IMR-90 (cell line): ENCODE measurements at regions not wholly inside any gene's neighbourhood (a gene's known extent, or its start where the extent isn't known, plus 50 kb on each side); places are given as distances from the start of the nearest gene placed in this dataset.

ENCODE experiments used
- ATAC-seq: fragments of 200-7000 bp; cut with Tn5 transposase; 2 replicates; pipeline ENCODE4 v1.9.1; 2020; ENCODE audit warnings: low read depth, mild to moderate bottlenecking, moderate library complexity
- BruUV-seq: library from RNA; stranded (reverse); fragments of 400-500 nt; replicated peaks from 2 replicates; lab custom pipeline; 2021; lab: Mats Ljungman, UMichigan
- CTCF ChIA-PET: fragments of 300-600 bp; formaldehyde crosslinking; extraction: SDS; loops from one replicate; lab custom pipeline; 2021; ENCODE audit warnings: antibody characterized with exemption; lab: Yijun Ruan, JAX
- POLR2A ChIA-PET: fragments of 300-600 bp; sonication (Branson Sonifier 250); formaldehyde crosslinking; loops from one replicate; lab custom pipeline; 2022; ENCODE audit warnings: antibody characterized with exemption; ENCODE audit not compliant: unreplicated experiment; lab: Charles Lee
- DNase-seq: peaks from one replicate; pipeline ENCODE4 v3.0.0; 2013
- H2AFZ ChIP-seq: replicated peaks from 2 replicates; pipeline ENCODE3; 2013; ENCODE audit warnings: low read length, mild to moderate bottlenecking; ENCODE audit not compliant: poor library complexity
- H2AK5ac ChIP-seq: 2 replicates; pipeline ENCODE4 v1.6.1; 2013; ENCODE audit warnings: low read depth, low read length, inconsistent platforms
- H2AK9ac ChIP-seq: replicated peaks from 2 replicates; pipeline ENCODE3; 2013; ENCODE audit warnings: mild to moderate bottlenecking, low read depth, low read length, moderate library complexity; ENCODE audit not compliant: poor library complexity
- H2BK120ac ChIP-seq: 2 replicates; pipeline ENCODE4 v1.6.1; 2013; ENCODE audit warnings: low read depth, low read length, inconsistent platforms
- H2BK15ac ChIP-seq: 3 replicates; pipeline ENCODE4 v1.6.1; 2013; ENCODE audit warnings: low read depth, low read length, inconsistent platforms
- H2BK20ac ChIP-seq: 2 replicates; pipeline ENCODE4 v1.6.1; 2013; ENCODE audit warnings: low read depth, mild to moderate bottlenecking, inconsistent platforms, low read length, moderate library complexity
- H2BK5ac ChIP-seq: 2 replicates; pipeline ENCODE4 v1.6.1; 2013; ENCODE audit warnings: mild to moderate bottlenecking, low read depth, low read length, inconsistent platforms; ENCODE audit not compliant: poor library complexity, severe bottlenecking
- H3K14ac ChIP-seq: replicated peaks from 2 replicates; pipeline ENCODE4 v1.6.1; 2013; ENCODE audit warnings: low read depth, low read length, inconsistent platforms
- H3K18ac ChIP-seq: 2 replicates; pipeline ENCODE4 v1.6.1; 2013; ENCODE audit warnings: low read depth, low read length, control low read depth
- H3K23ac ChIP-seq: 2 replicates; pipeline ENCODE4 v1.6.1; 2013; ENCODE audit warnings: low read depth, low read length, inconsistent platforms
- H3K27ac ChIP-seq: 2 replicates; pipeline ENCODE4 v1.5.1; 2013; ENCODE audit warnings: mild to moderate bottlenecking, control low read depth, low read length; ENCODE audit not compliant: insufficient read depth
- H3K27me3 ChIP-seq: 2 replicates; pipeline ENCODE4 v1.6.1; 2013; ENCODE audit warnings: low read length; ENCODE audit not compliant: control insufficient read depth, insufficient read depth
- H3K36me3 ChIP-seq: 2 replicates; pipeline ENCODE4 v1.6.1; 2013; ENCODE audit warnings: low read length, mixed read lengths; ENCODE audit not compliant: control insufficient read depth, insufficient read depth
- H3K4ac ChIP-seq: 2 replicates; pipeline ENCODE4 v1.6.1; 2013; ENCODE audit warnings: low read depth, low read length, inconsistent platforms
- H3K4me1 ChIP-seq: 2 replicates; pipeline ENCODE4 v1.6.1; 2013; ENCODE audit warnings: low read length, mixed read lengths; ENCODE audit not compliant: control insufficient read depth, insufficient read depth
- H3K4me2 ChIP-seq: 2 replicates; pipeline ENCODE4 v1.6.1; 2013; ENCODE audit warnings: low read depth, mild to moderate bottlenecking, control low read depth, low read length, moderate library complexity
- H3K4me3 ChIP-seq: 2 replicates; pipeline ENCODE4 v1.5.1; 2013; ENCODE audit warnings: low read depth, mild to moderate bottlenecking, control low read depth, low read length, moderate library complexity; ENCODE audit not compliant: insufficient read depth
- H3K56ac ChIP-seq: 2 replicates; pipeline ENCODE4 v1.6.1; 2013; ENCODE audit warnings: low read length, inconsistent platforms; ENCODE audit not compliant: insufficient read depth; ENCODE audit errors: extremely low read depth
- H3K79me1 ChIP-seq, 2 experiments: 2 replicates each; pipeline ENCODE4 v1.6.1; 2013; ENCODE audit warnings: low read length in 2 of 2, inconsistent platforms in 1 of 2, low read depth in 1 of 2
- H3K9ac ChIP-seq: 2 replicates; pipeline ENCODE4 v1.6.1; 2013; ENCODE audit warnings: low read depth, low read length, control low read depth
- H3K9me1 ChIP-seq: 2 replicates; pipeline ENCODE4 v1.6.1; 2013; ENCODE audit warnings: low read length, inconsistent platforms; ENCODE audit not compliant: insufficient read depth
- H3K9me3 ChIP-seq: 2 replicates; pipeline ENCODE4 v1.6.1; 2013; ENCODE audit warnings: low read length; ENCODE audit not compliant: control insufficient read depth, insufficient read depth
- H4K20me1 ChIP-seq: 2 replicates; pipeline ENCODE4 v1.6.1; 2013; ENCODE audit warnings: low read length, inconsistent platforms; ENCODE audit not compliant: insufficient read depth
- H4K5ac ChIP-seq: 2 replicates; pipeline ENCODE4 v1.6.1; 2013; ENCODE audit warnings: mild to moderate bottlenecking, low read depth, low read length, control low read depth
- H4K8ac ChIP-seq, 2 experiments: 2 replicates each; pipeline ENCODE4 v1.6.1; 2013; ENCODE audit warnings: low read depth in 2 of 2, low read length in 2 of 2, control low read depth in 1 of 2, inconsistent platforms in 1 of 2
- H4K91ac ChIP-seq: 2 replicates; pipeline ENCODE4 v1.6.1; 2013; ENCODE audit warnings: low read depth, low read length, inconsistent platforms; ENCODE audit not compliant: insufficient read depth
- BHLHE40 ChIP-seq: fragments of 150-350 bp; IDR thresholded peaks from 2 replicates; pipeline ENCODE4 v1.6.1; 2016; ENCODE audit warnings: mild to moderate bottlenecking, low read depth, low read length
- MAFK ChIP-seq: IDR thresholded peaks from 2 replicates; pipeline ENCODE4 v1.6.1; 2012; ENCODE audit warnings: low read depth, low read length, improper control_type of control experiment
- WGBS, 2 experiments: methylation state at CpG; one replicate each; pipeline versions ENCODE4 v1.1.5 to v1.1.7; 2013; ENCODE audit warnings: missing lambda C conversion rate in 2 of 2; ENCODE audit not compliant: insufficient read length in 1 of 2; ENCODE audit errors: extremely low coverage in 2 of 2; 5-methylcytosine and 5-hydroxymethylcytosine counted together
- dilution Hi-C: fragments of 300-500 bp; cut with HindIII; formaldehyde crosslinking; loops from one replicate; pipeline ENCODE4 v1.14.3; 2018; ENCODE audit warnings: low sequenced_read_pairs; ENCODE audit not compliant: unreplicated experiment
- in situ Hi-C: fragments of 300-500 bp; cut with MboI; formaldehyde crosslinking; loops from 3 replicates; pipeline ENCODE4 v1.14.3; 2019; ENCODE audit warnings: low sequenced_read_pairs, inconsistent platforms, mixed read lengths
- intact Hi-C: fragments of 100-400 bp; cut with micrococcal nuclease; formaldehyde crosslinking; loops from 2 replicates; pipeline ENCODE4 v1.10.0; 2022

GRCh38 chr2:5758346-5758745, 66.2 kb downstream of the SOX11 start:
- dilution Hi-C loops (no loop called here), in situ Hi-C loops (no loop called here), intact Hi-C loops (no loop called here)
- H3K23ac ChIP-seq = no peak overlapping the region
- CTCF ChIA-PET = no interaction called here
- no peaks in the 10 kb centered on the region for H3K9me1 ChIP-seq
- POLR2A ChIA-PET = no interaction called here
- ATAC-seq = no peak
- H3K56ac ChIP-seq = no peak overlapping the region
- no peak overlapping the region for H3K4ac ChIP-seq
- no peak overlapping the region for H3K4me3 ChIP-seq
- H2BK15ac ChIP-seq = no peak overlapping the region
- H3K4me2 ChIP-seq = no peak overlapping the region
- H2AK9ac ChIP-seq = no peak overlapping the region
- H3K9ac ChIP-seq = no peak overlapping the region
- H3K18ac ChIP-seq = no peak overlapping the region
- H3K36me3 ChIP-seq = no peaks in the 10 kb centered on the region
- no peaks in the 10 kb centered on the region for H3K27me3 ChIP-seq
- H2AFZ ChIP-seq = no peak overlapping the region
- H4K5ac ChIP-seq = no peak overlapping the region
- no peak overlapping the region for H2BK20ac ChIP-seq
- no peaks in the 10 kb centered on the region for H3K9me3 ChIP-seq
- 81 to 100% methylated on average over 1 to 4 of the region's 5 CpGs for WGBS, 2 experiments
- no peaks in the 10 kb centered on the region for H3K79me1 ChIP-seq
- H4K20me1 ChIP-seq = no peaks in the 10 kb centered on the region
- H3K27ac ChIP-seq = no peak overlapping the region
- BruUV-seq = no TSS peak
- no peak overlapping the region for H2BK5ac ChIP-seq
- H4K8ac ChIP-seq = no peak overlapping the region
- no peaks in the 10 kb centered on the region for H3K4me1 ChIP-seq
- H3K14ac ChIP-seq = no peak overlapping the region
- H2AK5ac ChIP-seq = no peak overlapping the region
- no peak overlapping the region for H2BK120ac ChIP-seq
- H4K91ac ChIP-seq = no peak overlapping the region
- DNase-seq = no peak
- TF ChIP-seq BHLHE40 = no peak
- TF ChIP-seq MAFK = no peak
